ENCODE measurements at regions not wholly inside any gene's neighbourhood (a gene's known extent, or its start where the extent isn't known, plus 50 kb on each side); places are given as distances from the start of the nearest gene placed in this dataset.

- TF ChIP-seq EP300 (IDR thresholded peaks at IDR 0.05) = no peak
- TF ChIP-seq JUNB (IDR thresholded peaks at IDR 0.05) = no peak
- TF ChIP-seq CTCF (IDR thresholded peaks at IDR 0.05) = no peak
- no peak for TF ChIP-seq POLR2A (IDR thresholded peaks at IDR 0.05; ENCODE audit: low read length)
- TF ChIP-seq RARB (CRISPR knock-in tag; IDR thresholded peaks at IDR 0.05) = no peak
Measured at GRCh38 chr6:22658934-22659333, 89.6 kb downstream of the HDGFL1 start.

All from A549 (cell line).